Endothelial cell of umbilical vein (primary cell): ENCODE measurements at regions not wholly inside any gene's neighbourhood (a gene's known extent, or its start where the extent isn't known, plus 50 kb on each side); places are given as distances from the start of the nearest gene placed in this dataset.

Source experiments
- CTCF ChIP-seq, 2 donors: IDR thresholded peaks; 1 replicate in 1 of 2; 2 replicates in 1 of 2; pipeline ENCODE4 v1.5.1; 2011; ENCODE audit warnings: low read length in 2 of 2, mild to moderate bottlenecking in 2 of 2, moderate library complexity in 2 of 2, control low read depth in 1 of 2, inconsistent platforms in 1 of 2, low read depth in 1 of 2; ENCODE audit not compliant: insufficient read depth in 1 of 2; ENCODE audit errors: extremely low read depth in 1 of 2
- EZH2 ChIP-seq: IDR thresholded peaks from 2 replicates; pipeline ENCODE4 v1.6.1; 2012; ENCODE audit warnings: borderline replicate concordance, low read depth, mild to moderate bottlenecking, moderate library complexity, low read length, inconsistent platforms; ENCODE audit not compliant: severe bottlenecking
- FOS ChIP-seq: IDR thresholded peaks from 2 replicates; pipeline ENCODE4 v1.6.1; 2011; ENCODE audit warnings: mild to moderate bottlenecking, low read length, moderate library complexity, borderline replicate concordance; ENCODE audit not compliant: insufficient read depth
- GATA2 ChIP-seq: IDR thresholded peaks from 2 replicates; pipeline ENCODE4 v1.7.0; 2011; ENCODE audit warnings: low read depth, mild to moderate bottlenecking, moderate library complexity, mixed read lengths, low read length; ENCODE audit not compliant: insufficient read length, insufficient read depth
- JUN ChIP-seq: IDR thresholded peaks from 2 replicates; pipeline ENCODE4 v1.6.1; 2011; ENCODE audit warnings: borderline replicate concordance, low read depth; ENCODE audit not compliant: insufficient read length, insufficient read depth
- MAX ChIP-seq: IDR thresholded peaks from 2 replicates; pipeline ENCODE4 v1.6.1; 2011; ENCODE audit not compliant: insufficient read depth, insufficient read length
- MYC ChIP-seq: IDR thresholded peaks from one replicate; pipeline ENCODE4 v1.6.1; 2011; ENCODE audit warnings: mild to moderate bottlenecking, low read depth, low read length
- POLR2A ChIP-seq: IDR thresholded peaks from 2 replicates; pipeline ENCODE4 v1.6.1; 2012; ENCODE audit warnings: low read depth, mild to moderate bottlenecking, control low read depth, low read length
- POLR2AphosphoS5 ChIP-seq: IDR thresholded peaks from 2 replicates; pipeline ENCODE4 v1.6.1; 2012; ENCODE audit warnings: low read depth, mild to moderate bottlenecking, control low read depth, low read length, moderate library complexity; ENCODE audit not compliant: insufficient read depth

GRCh38 chr10:71092812-71093401 lies 119.5 kb upstream of the UNC5B start:
- no peak for TF ChIP-seq EZH2
- no peak for TF ChIP-seq CTCF (IDR thresholded peaks at IDR 0.05; ENCODE audit: extremely low read depth in 1 of 2, insufficient read depth in 1 of 2, low read depth in 1 of 2, low read length in 2 of 2)
- no peak for TF ChIP-seq MAX
- TF ChIP-seq MYC, result no peak
- no peak for TF ChIP-seq POLR2A
- TF ChIP-seq JUN, result no peak
- no peak for TF ChIP-seq POLR2AphosphoS5
- no peak for TF ChIP-seq FOS
- no peak for TF ChIP-seq GATA2
